Pons (tissue), 1 donor: ENCODE measurements at regions not wholly inside any gene's neighbourhood (a gene's known extent, or its start where the extent isn't known, plus 50 kb on each side); places are given as distances from the start of the nearest gene placed in this dataset.
"Not testable (repeated sequence)": the region's sequence is repeated elsewhere in the genome, so short reads cannot be mapped to it uniquely, and the experiment has no call there.

Experiments
- DNase-seq: peaks from one replicate; pipeline ENCODE4 v3.0.0-alpha.2; 2016; ENCODE audit warnings: low spot score

- DNase-seq: no peak
Observed at GRCh38 chr12:23368590-23368989, 580.9 kb downstream of the SOX5 start.

- DNase-seq: no peak
Observed at GRCh38 chr12:23375621-23376020, 573.8 kb downstream of the SOX5 start.

- DNase-seq: no peak
Observed at GRCh38 chr12:23376238-23376637, 573.2 kb downstream of the SOX5 start.

GRCh38 chr12:23380419-23381100, 568.9 kb downstream of the SOX5 start:
- no peak for DNase-seq

GRCh38 chr12:23388898-23389297, 560.6 kb downstream of the SOX5 start:
- DNase-seq: not testable (repeated sequence)

- DNase-seq: not testable (repeated sequence)
Observed at GRCh38 chr12:23389315-23389714, 560.2 kb downstream of the SOX5 start.

GRCh38 chr12:23399402-23399933, 550.0 kb downstream of the SOX5 start:
- no peak for DNase-seq

GRCh38 chr12:23415180-23415579, 534.3 kb downstream of the SOX5 start:
- no peak for DNase-seq

- DNase-seq: no peak
Observed at GRCh38 chr12:23421556-23421955, 527.9 kb downstream of the SOX5 start.

- DNase-seq: no peak
Observed at GRCh38 chr12:23423097-23423687, 526.3 kb downstream of the SOX5 start.

- DNase-seq: no peak
Observed at GRCh38 chr12:23423796-23424195, 525.7 kb downstream of the SOX5 start.

- no peak for DNase-seq
Observed at GRCh38 chr12:23424685-23425084, 524.8 kb downstream of the SOX5 start.

GRCh38 chr12:23426328-23426727, 523.1 kb downstream of the SOX5 start:
- no peak for DNase-seq

- DNase-seq: no peak
Observed at GRCh38 chr12:23428758-23429157, 520.7 kb downstream of the SOX5 start.

GRCh38 chr12:23431006-23431405, 518.5 kb downstream of the SOX5 start:
- no peak for DNase-seq

- DNase-seq: no peak
Observed at GRCh38 chr12:23433121-23433520, 516.3 kb downstream of the SOX5 start.

- DNase-seq: peak; percentile 20
Observed at GRCh38 chr12:23434154-23434553, 515.3 kb downstream of the SOX5 start.

- DNase-seq: no peak
Observed at GRCh38 chr12:23446746-23447145, 502.7 kb downstream of the SOX5 start.

GRCh38 chr12:23450810-23451209, 498.7 kb downstream of the SOX5 start:
- DNase-seq: no peak

GRCh38 chr12:23455283-23455682, 494.2 kb downstream of the SOX5 start:
- DNase-seq: no peak

GRCh38 chr12:23458640-23459039, 490.8 kb downstream of the SOX5 start:
- no peak for DNase-seq

- no peak for DNase-seq
Observed at GRCh38 chr12:23462546-23462945, 486.9 kb downstream of the SOX5 start.

GRCh38 chr12:23463172-23463571, 486.3 kb downstream of the SOX5 start:
- no peak for DNase-seq
